MM.1S (cell line): ENCODE measurements at regions not wholly inside any gene's neighbourhood (a gene's known extent, or its start where the extent isn't known, plus 50 kb on each side); places are given as distances from the start of the nearest gene placed in this dataset.
"Not testable (repeated sequence)": the region's sequence is repeated elsewhere in the genome, so short reads cannot be mapped to it uniquely, and the experiment has no call there.

Experiments used
- EZH2phosphoT487 ChIP-seq: fragments of 300-600 bp; sonication (generic); IDR thresholded peaks from 2 replicates; pipeline ENCODE4 v1.6.1; 2018; ENCODE audit warnings: antibody characterized with exemption, low read length
- TF ChIP-seq, protein P1 (sequence below): fragments of 300-600 bp; sonication (generic); IDR thresholded peaks from 2 replicates; pipeline ENCODE4 v1.5.1; 2016; ENCODE audit warnings: antibody characterized with exemption, low read length, mixed read lengths

DNA sequence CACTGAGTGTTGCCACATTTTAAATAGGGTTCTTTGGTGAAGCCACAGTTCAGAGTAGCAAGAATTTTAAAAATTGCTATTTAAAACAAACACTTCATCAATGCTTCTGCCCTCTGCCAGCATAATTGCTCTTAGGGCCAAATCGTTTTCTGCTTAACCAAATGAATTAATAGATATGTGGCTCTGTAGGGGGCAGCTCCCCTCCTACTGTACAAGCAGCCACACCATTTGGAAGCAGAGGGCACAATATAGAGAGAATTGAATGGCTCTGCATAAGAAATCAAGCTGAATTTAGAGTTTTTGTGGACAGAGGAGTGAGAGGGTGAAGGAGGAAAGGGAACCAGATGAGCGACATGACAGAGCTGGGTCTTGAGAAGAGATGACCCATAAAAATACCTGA lies 103.8 kb upstream of the ELMO1 start:
- TF ChIP-seq, protein P1, sequence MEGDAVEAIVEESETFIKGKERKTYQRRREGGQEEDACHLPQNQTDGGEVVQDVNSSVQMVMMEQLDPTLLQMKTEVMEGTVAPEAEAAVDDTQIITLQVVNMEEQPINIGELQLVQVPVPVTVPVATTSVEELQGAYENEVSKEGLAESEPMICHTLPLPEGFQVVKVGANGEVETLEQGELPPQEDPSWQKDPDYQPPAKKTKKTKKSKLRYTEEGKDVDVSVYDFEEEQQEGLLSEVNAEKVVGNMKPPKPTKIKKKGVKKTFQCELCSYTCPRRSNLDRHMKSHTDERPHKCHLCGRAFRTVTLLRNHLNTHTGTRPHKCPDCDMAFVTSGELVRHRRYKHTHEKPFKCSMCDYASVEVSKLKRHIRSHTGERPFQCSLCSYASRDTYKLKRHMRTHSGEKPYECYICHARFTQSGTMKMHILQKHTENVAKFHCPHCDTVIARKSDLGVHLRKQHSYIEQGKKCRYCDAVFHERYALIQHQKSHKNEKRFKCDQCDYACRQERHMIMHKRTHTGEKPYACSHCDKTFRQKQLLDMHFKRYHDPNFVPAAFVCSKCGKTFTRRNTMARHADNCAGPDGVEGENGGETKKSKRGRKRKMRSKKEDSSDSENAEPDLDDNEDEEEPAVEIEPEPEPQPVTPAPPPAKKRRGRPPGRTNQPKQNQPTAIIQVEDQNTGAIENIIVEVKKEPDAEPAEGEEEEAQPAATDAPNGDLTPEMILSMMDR = not testable (repeated sequence)
- not testable (repeated sequence) for TF ChIP-seq EZH2phosphoT487
